GM21423 (cell line): ENCODE measurements at regions not wholly inside any gene's neighbourhood (a gene's known extent, or its start where the extent isn't known, plus 50 kb on each side); places are given as distances from the start of the nearest gene placed in this dataset.
"Not testable (repeated sequence)": the region's sequence is repeated elsewhere in the genome, so short reads cannot be mapped to it uniquely, and the experiment has no call there.

ENCODE experiments used
- ATAC-seq: cut with Tn5 transposase; IDR thresholded peaks from one replicate; pipeline ENCODE4 v1.9.1; 2021; ENCODE audit warnings: mild to moderate bottlenecking, moderate library complexity; ENCODE audit not compliant: unreplicated experiment

DNA sequence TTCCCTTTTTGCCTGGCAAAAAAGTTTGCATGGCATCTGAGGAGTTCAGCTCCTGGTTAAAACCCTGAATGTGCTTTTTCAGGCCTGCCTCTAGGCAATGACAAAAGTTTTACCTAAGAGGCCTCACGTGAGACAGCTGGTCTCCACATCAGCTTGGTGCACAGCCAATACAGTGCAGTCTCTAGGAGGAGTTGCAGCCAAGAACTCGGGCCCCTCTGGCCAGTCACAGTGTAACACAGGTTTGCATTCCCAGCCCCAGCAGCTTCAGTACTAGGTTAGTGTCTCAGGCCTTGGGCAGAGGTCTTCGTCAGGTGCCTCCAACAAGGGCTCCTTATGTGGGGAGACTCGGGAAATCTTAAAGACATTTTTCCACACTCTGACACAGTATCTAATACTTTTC lies 771.7 kb downstream of the SORCS1 start:
- ATAC-seq: no peak

DNA sequence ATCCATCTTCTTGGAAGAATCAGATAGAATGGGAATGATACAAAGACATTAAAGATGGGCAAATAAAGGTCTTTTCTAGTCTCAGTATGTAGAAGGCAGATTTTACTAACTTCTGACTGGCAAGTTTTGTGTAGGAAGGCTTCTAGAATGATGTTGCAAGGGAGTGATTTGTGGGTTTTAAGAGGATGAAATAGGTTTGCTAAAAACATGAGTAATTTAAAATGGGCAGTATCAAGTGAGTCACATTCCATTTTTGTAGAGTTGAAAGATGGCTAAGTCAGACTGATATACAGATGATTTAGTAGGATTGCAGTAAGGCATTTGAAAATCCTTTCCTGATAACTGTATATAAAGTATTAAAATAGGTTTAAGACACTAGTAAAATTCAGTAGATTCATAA lies 777.4 kb downstream of the SORCS1 start:
- ATAC-seq: no peak

DNA sequence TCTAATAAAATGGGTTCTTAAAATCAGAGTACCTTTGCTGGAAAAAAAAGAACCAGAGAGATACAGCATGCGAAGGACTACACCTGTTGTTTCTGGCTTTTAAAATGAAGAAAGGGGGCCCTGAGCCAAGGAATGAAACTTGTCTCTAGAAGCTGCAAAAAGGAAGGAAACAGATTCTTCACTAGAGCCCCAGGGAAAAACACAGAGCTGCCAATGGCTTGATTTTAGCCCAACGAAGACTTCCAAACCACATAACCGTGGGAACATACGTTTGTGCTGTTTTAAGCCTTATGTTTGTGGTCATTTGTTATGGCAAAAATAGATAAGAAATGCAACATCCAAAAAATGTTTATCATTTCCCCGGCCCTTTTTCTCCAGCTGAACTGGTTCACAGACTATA lies 780.0 kb downstream of the SORCS1 start:
- ATAC-seq: no peak

DNA sequence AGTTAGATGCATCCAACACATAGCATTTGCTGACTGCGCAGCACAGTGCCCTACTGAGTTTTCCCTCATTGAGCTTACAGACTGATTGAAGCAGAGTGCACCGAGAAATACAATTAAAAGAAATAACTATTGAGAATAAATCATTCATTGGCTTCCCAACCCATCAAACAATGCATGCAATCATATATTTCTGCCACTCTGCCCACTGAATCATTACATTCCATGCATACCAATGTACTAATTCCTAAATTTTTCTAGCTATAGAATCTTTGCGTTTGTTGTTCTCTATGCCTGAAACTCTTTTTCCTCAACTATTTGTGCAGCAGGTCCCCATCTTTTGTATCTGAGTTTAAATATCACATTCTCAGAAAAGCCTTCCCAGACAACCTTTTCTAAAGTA lies 783.8 kb downstream of the SORCS1 start:
- ATAC-seq: no peak

DNA sequence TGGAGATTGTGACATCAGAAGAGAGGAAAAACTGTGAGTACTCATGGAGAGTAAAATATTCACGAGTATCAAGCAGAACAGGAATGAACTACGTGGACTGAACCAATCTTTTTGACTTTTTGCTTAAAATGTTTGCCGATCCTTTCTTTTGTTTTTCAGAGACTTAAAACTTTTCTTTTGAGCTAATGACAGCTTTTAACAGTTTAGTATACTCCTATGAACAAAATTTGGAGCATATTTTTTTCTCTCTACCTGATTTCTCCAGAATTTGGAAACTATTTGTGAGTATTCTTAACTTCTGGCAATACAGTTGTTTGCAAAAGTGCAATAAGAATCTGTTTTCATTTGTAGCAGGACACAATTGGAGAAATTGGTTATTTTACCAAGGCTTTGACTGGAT lies 786.3 kb downstream of the SORCS1 start:
- ATAC-seq: no peak

DNA sequence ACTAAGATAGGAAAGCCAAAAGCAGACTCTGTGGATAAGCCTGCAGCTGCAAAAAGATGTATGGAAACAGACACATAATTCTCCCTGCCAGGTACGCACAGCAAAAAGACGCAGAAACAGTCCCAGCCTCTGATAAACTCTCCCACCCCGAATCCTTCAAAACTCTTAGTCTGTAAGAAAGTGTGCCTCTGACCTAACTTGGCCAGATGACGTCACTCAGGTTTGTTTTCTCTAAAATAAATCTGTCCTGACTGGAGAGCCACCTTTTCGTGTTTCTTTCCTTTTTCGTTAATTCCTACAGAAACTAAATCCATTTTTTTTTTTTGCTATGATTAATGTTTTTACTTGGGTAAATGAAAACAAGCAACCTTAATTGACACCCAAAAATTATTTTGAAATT lies 793.8 kb downstream of the SORCS1 start:
- no peak for ATAC-seq

DNA sequence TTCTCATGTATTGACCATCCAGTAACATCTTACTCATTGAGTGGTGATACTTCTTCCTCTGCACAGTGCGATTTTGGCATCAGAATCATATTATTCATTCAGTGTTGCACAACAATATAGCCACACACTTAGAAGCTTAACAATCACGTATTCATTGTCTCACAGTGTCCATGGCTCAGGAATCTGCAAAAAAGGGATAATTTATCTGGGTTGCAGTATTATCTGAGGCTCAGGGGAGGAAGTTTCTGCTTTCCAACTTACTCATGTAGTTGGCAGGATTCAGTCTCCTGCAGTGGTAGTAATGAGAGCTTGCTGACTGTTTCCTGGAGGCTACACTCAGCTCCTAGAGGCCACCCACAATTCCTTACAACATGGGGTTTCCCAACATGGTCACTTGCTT lies 803.6 kb downstream of the SORCS1 start:
- ATAC-seq: no peak

DNA sequence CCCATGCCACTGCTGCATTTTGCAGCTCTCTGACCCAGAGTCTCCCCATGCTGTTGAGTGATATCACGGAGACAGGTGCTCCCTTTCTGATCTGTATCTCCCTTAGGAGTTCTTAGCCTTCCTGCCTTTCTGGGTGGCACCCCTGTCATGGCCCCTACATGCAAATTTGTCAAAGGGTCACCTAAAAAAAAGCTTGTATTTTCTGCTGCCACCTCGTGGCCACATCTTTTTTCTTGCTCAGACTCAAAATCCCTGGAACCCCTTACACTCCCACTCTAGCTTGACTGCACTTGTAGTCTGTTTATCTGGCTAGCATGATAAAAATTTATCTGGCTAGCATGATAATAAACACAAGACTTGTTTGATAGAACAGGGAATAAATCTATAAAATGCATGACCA lies 809.1 kb downstream of the SORCS1 start:
- ATAC-seq: no peak

DNA sequence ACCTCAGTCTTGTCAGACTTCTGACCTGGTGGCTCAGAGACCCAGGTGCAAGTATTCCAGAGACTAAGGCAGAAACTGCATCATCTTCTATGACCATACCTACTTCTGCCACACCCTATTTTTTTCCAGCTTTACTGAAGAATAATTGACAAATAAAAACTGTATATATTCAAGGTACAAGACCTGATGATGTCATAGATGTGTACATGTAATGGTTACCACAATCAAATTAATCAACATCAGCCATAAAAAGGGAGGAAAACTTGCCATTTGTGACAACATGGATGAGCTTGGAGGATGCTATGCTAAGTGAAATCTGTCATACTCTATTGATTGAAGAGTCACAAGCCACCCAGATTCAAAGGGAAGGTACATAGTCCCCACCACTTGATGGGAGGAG lies 815.6 kb downstream of the SORCS1 start:
- ATAC-seq: no peak

DNA sequence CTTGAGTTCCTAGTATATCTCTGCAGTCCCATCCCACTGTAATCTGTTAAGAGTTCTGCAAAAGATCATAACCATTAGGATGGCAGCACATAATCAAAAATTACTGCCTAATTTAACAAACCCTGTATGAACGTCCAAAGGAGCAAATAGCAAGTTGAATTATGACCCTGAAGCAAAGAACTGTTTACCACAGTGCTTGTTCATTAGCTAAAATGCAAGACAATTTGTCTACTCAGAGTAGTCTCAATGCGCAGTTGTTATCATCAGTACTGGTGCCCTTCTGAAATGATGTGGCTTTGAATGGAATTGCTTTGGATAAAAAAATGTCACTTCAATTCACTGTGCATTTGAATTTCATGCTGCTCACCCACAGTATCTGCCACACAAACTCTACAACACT lies 817.0 kb downstream of the SORCS1 start:
- ATAC-seq: no peak

DNA sequence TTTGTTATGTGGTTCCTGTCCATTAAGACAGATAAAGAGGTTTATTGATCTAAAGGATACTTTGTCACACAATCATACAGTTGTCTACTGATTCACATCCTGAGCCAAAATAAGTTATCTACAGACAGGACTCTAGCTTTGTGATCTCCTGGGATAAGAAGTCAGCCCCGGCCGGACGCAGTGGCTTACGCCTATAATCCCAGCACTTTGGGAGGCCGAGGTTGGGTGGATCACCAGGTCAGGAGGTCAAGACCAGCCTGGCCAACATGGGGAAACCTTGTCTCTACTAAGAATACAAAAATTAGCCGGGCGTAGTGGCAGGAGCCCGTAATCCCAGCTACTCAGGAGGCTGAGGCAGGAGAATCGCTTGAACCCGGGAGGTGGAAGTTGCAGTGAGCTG lies 821.0 kb downstream of the SORCS1 start:
- ATAC-seq: not testable (repeated sequence)

DNA sequence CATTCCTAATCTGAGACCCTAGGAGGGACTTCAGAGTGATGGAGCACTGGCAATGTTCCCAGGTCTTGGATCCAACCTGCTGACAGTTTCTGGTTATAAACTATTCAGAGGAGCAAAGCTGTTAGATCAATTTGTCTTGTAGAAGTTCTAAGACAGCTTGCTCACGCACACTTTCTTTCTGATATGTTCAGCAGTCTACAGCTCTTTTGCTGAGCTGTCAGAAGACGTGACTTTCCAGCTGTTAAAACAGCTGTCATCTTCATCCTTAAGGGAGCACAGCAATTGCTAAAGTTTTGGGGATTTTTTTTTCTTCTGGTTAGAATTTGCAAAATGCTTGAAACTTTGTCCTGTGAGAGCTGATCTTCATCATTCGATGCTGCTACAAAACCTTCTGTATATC lies 823.1 kb downstream of the SORCS1 start:
- ATAC-seq: no peak

DNA sequence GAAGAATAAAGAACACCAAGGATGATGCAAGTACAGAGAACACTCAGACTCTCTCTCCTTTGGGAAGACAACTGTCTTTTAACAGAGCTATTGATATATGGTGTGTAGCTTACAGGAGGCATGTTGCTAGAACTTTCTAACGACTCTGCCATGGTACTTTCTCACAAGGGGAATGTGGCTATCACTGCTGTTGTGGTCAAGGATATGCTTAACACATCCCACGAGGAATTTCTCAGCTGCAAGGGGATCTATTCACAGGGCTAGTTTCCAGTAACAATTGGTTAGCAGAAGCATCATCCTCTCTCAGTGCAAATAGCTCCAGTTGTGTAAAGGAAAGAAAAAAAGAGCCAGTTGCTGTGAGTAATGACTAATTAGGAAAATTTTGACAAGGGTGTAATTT lies 826.0 kb downstream of the SORCS1 start:
- no peak for ATAC-seq

DNA sequence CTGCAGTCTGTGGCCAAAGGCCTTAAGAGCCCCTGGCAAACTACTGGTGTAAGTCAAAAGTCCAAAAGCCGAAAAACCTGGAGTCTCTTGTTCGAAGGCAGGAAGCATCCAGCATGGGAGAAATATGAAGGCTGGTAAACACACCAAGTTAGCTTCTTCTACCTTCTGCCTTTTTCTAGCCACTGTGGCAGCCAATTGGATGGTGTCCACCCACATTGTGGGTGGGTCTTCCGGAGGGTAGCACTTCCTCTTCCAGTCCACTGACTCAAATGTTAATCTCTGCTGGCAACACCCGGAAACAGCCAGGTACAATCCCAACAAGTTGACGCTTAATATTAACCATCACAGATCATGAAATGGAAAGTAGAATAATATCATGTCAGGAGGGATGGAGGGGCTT lies 827.6 kb downstream of the SORCS1 start:
- no peak for ATAC-seq

DNA sequence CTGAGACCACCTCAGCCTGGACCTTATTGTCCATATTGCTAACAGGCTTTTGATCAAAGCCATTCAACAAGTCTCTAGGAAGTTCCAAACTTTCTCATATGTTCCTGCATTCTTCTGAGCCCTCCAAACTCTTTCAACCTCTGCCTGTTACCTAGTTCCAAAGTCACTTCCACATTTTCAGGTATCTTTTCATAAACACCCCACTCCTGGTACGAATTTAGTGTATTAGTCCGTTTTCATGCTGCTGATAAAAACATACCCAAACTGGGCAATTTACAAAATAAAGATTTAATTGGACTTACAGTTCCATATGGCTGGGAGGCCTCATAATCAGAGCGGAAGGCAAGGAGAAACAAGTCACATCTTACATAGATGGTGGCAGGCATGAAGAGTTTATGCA lies 836.8 kb downstream of the SORCS1 start:
- ATAC-seq: no peak

DNA sequence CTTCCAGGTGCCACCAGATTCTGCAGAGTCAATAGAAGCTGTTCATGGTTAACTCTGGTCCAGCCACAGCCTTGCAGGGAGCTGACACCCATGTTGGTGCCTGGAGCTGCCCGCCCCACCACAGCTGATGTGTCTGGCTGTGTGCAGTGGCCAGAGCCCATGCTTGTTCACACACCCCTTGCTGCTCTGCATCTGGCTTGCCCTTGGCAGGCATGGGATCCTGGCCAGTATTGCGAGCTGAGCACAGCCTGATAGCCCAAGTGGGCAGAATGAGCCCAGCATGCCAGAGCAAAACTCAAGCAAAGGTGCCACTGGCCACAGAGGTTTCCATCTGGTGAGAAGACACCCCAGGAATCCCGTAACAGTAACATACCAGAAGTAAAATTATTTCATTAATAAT lies 843.6 kb downstream of the SORCS1 start:
- no peak for ATAC-seq

DNA sequence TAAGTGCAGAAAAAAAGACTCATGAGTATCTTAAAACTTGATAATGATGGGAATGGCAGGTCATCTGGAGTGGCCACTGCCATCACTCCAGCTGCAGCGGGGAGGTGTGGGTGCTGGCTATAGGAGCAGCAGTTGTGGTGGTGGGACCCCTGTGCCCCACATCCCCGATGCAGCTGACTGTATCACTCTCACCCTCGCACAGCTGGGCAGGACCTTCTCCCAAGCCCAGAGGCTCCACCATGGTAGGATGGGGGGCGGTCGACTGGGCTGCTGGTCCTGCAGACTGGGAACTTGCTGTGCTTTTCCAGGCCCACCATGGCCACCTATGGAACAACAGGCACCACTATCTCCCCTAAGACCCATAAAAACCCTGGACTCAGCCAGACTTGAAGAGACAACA lies 844.4 kb downstream of the SORCS1 start:
- ATAC-seq: no peak

DNA sequence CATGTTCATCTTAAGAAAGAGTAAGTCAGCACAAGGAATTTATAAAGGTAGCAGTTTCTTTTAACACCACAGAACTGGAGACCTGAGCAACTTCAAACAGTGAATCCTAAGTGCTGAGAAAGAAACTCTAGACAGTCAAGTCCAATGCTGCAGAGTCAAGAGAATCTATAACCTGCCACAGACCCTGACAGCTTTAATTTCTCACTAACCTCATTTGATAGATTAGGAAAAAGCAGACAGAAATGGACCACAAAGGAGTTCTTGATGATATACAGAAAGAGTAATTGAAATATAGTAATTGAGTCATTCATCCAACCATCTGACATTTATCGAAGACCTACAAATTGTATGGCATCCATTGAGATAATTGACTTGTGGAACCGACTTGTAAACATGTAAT lies 847.0 kb downstream of the SORCS1 start:
- ATAC-seq: no peak

DNA sequence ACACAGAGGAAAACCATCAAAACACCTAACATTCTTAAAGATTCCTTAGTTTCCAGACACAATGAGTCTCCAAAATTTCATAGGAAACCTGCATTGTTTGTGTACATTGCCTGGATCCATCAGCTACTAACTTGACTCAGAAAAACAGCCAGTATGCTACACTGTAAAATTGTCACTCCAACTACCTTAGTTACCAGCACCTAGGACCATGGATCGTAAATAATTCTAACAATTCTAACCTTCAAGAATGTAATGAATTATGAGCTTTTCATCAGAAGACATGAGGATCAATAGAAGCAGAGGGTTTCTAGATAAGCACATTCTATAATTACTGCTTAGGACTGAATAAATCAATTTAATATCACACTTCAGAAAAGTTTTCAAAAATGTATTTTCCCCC lies 851.5 kb downstream of the SORCS1 start:
- no peak for ATAC-seq

DNA sequence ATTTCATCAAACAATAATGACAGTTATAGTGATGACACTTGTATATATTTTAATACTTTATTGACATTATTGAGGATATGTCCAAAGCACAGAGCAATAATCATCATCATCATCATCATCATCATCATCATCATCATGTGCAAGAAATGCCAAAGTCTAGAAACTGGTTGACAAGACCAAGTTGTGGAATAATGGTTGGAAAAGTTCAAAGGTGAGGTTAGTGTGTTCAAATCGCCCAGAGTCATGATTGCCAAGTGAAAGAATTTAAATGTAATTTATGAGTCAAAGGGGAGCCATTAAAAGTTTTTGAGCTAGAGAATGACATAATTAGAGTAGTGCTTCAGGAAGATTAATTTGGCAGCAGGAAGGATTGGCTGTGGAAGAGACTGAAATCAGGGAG lies 852.4 kb downstream of the SORCS1 start:
- ATAC-seq: no peak

DNA sequence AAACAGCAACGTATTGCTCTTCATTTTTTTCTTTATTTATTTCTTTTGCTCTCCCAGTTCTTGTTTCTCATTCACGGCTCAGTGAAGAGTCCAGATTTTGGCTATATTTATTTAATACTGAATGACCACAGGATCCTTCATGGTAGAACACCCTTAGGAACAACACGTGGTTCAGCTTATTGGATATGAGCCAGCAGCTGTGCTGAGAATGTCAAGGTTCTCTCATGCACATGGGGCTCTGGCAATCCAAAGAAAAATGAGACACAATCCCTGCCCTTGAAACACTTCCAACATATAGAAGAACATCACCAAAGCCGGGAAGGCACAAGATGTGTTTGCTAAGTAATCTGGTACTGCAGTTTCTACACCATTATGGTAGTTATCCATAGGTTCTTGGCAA lies 852.9 kb downstream of the SORCS1 start:
- ATAC-seq: no peak

DNA sequence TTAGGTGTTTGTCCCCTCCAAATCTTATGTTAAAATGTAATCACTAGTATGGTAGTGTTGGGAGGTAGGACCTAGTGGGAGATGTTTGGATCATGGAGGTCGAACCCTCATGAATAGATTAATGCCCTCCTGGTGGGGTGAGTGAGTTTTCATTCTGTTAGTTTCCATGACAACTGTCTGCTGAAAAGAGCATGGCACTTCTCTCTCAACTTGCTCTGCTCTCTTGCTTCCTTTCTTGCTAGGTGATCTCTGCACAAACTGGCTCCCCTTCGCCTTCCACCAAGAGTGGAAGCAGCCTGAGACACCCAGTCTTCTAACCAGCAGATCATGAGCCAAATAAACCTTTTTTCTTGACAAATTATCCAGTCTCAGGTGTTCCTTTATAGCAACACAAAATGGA lies 853.9 kb downstream of the SORCS1 start:
- no peak for ATAC-seq

DNA sequence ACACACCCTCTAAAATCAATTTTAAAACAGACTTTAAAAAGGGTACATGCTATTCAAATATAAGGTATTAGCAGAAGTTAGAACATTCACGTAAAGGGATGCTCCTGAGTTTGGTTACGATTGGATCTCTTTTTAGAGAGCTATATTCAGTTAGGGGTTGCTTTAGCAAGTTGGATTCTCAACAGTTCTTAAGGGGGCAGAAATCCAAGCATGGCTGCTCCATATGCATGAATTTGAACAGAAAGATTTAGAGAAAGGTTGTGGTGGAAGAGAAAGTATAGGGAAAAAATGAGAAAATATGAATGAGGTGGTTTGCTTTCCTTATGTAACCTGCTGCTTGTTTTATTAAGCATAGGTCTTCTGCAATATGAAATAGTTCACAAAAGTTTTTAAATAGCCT lies 855.1 kb downstream of the SORCS1 start:
- no peak for ATAC-seq

DNA sequence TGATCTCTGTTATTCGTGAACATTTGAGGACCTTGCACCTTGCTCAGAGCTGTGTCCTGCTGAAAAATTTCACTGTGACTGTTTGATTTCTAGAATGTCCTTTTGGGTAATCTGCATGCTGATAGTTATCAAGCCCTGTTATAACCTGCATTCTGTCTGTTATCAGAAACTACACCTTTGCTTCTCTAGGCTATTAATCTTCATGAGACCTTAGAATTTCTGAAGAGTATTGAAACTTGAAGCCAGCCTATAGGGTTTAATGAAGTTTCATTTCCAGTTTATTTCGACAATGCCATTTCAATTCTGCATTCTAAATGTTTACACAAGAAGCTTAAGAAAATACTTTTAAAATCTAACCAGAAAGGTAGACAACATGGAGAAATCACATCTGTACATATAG lies 856.2 kb downstream of the SORCS1 start:
- ATAC-seq: no peak
